K562 (cell line): ENCODE measurements at regions not wholly inside any gene's neighbourhood (a gene's known extent, or its start where the extent isn't known, plus 50 kb on each side); places are given as distances from the start of the nearest gene placed in this dataset.

Experiments used
- ATAC-seq: fragments of 200-7000 bp; cut with Tn5 transposase; 3 replicates; pipeline ENCODE4 v1.9.1; 2020; ENCODE audit warnings: moderate library complexity
- BruUV-seq: library from RNA; stranded (reverse); fragments of 400-500 nt; replicated peaks from 2 replicates; lab custom pipeline; 2021; lab: Mats Ljungman, UMichigan
- CTCF ChIA-PET: fragments of 300-600 bp; formaldehyde crosslinking; extraction: SDS; loops from one replicate; lab custom pipeline; 2021; ENCODE audit warnings: low intra/inter-chr PET ratio; lab: Yijun Ruan, JAX
- POLR2A ChIA-PET: fragments of 300-600, 350-650 bp; sonication (Branson Sonifier 250); formaldehyde crosslinking; extraction: SDS; loops from one replicate; lab custom pipeline; 2021; ENCODE audit warnings: antibody characterized with exemption, inconsistent platforms; lab: Yijun Ruan, JAX
- DNase-seq, 4 experiments: peaks; one replicate each; pipeline versions ENCODE4 v3.0.0 to v3.0.0-alpha.2; 2011 to 2018; ENCODE audit warnings: low spot score in 3 of 4, mixed read lengths in 3 of 4; ENCODE audit errors: extremely low read depth in 1 of 4
- FAIRE-seq: peaks from 2 replicates; lab custom pipeline; 2011; peaks lifted over from hg19 to GRCh38; lab: Jason Lieb, UNC
- H2AFZ ChIP-seq: 2 replicates; pipeline ENCODE4 v1.6.0; 2011; ENCODE audit warnings: low read depth, low read length, control low read depth, inconsistent platforms
- H3K27ac ChIP-seq: fragments of 200-600 bp; 3 replicates; pipeline ENCODE4 v1.8.0; 2011; ENCODE audit warnings: low read depth, mild to moderate bottlenecking, control low read depth, inconsistent platforms, low read length, moderate library complexity, mixed read lengths; ENCODE audit errors: extremely low read depth
- H3K27me3 ChIP-seq, 2 experiments: fragments of 300-600 bp in 1 of 2; 2 replicates in 1 of 2; 3 replicates in 1 of 2; pipeline versions ENCODE4 v1.6.0 to v1.8.0; 2011; ENCODE audit warnings: inconsistent platforms in 2 of 2, low read length in 2 of 2, mild to moderate bottlenecking in 1 of 2, mixed read lengths in 1 of 2, moderate library complexity in 1 of 2; ENCODE audit not compliant: control insufficient read depth in 2 of 2, insufficient read depth in 2 of 2
- H3K36me3 ChIP-seq: fragments of 300-600 bp; 3 replicates; pipeline ENCODE4 v1.8.0; 2011; ENCODE audit warnings: mild to moderate bottlenecking, low read length, inconsistent platforms; ENCODE audit not compliant: control insufficient read depth, insufficient read depth
- H3K4me1 ChIP-seq, 2 experiments: fragments of 200-600 bp in 1 of 2; replicated peaks in 1 of 2; 2 replicates in 1 of 2; 3 replicates in 1 of 2; pipeline versions ENCODE4 v1.5.1 to v1.8.0; 2011; ENCODE audit warnings: inconsistent platforms in 2 of 2, low read length in 2 of 2, mild to moderate bottlenecking in 1 of 2, mixed read lengths in 1 of 2, moderate library complexity in 1 of 2; ENCODE audit not compliant: control insufficient read depth in 2 of 2, insufficient read depth in 2 of 2
- H3K4me2 ChIP-seq: 2 replicates; pipeline ENCODE4 v1.6.1; 2011; ENCODE audit warnings: low read length, control low read depth, inconsistent platforms, mixed read lengths; ENCODE audit not compliant: insufficient read depth
- H3K4me3 ChIP-seq: fragments of 200-600 bp; sonication (generic), shearing (Covaris generic); 2 replicates; pipeline ENCODE4 v1.5.1; 2016; ENCODE audit warnings: control low read depth, inconsistent platforms
- H3K79me2 ChIP-seq: fragments of 200-600 bp; 3 replicates; pipeline ENCODE4 v1.8.0; 2011; ENCODE audit warnings: low read length, inconsistent platforms; ENCODE audit not compliant: control insufficient read depth, insufficient read depth
- H3K9ac ChIP-seq, 2 experiments: 2 replicates each; pipeline versions ENCODE4 v1.6.0 to v1.6.1; 2011; ENCODE audit warnings: low read depth in 2 of 2, low read length in 2 of 2, control low read depth in 1 of 2, inconsistent platforms in 1 of 2, mild to moderate bottlenecking in 1 of 2, mixed read lengths in 1 of 2; ENCODE audit not compliant: insufficient read depth in 1 of 2
- H3K9me1 ChIP-seq: one replicate; pipeline ENCODE4 v1.6.0; 2011; ENCODE audit warnings: inconsistent platforms, mild to moderate bottlenecking, low read length, moderate library complexity; ENCODE audit not compliant: control insufficient read depth, insufficient read depth
- H3K9me3 ChIP-seq: replicated peaks from 2 replicates; pipeline ENCODE4 v1.5.1; 2011; ENCODE audit warnings: low read depth, low read length, inconsistent platforms; ENCODE audit not compliant: control insufficient read depth, insufficient read depth
- H4K20me1 ChIP-seq: replicated peaks from 2 replicates; pipeline ENCODE4 v1.6.1; 2011; ENCODE audit warnings: low read length, inconsistent platforms, mixed read lengths; ENCODE audit not compliant: control insufficient read depth, insufficient read depth
- ASH1L ChIP-seq: fragments of 450-650 bp; IDR thresholded peaks from 2 replicates; pipeline ENCODE4 v1.6.1; 2018; ENCODE audit warnings: borderline replicate concordance, mild to moderate bottlenecking, low read depth; ENCODE audit not compliant: partially characterized antibody
- ATF3 ChIP-seq, 2 experiments: fragments of 450-650 bp in 1 of 2; sonication (generic) in 1 of 2; formaldehyde crosslinking in 1 of 2; IDR thresholded peaks in 1 of 2; conservative IDR thresholded peaks in 1 of 2; 2 replicates each; pipeline versions ENCODE4 v1.6.1 to v1.8.1; 2016 to 2023; ENCODE audit warnings: mild to moderate bottlenecking in 2 of 2, moderate library complexity in 2 of 2, inconsistent platforms in 1 of 2, missing genetic modification reagents in 1 of 2
- HMGN3 ChIP-seq: IDR thresholded peaks from 2 replicates; pipeline ENCODE4 v1.6.1; 2011; ENCODE audit warnings: borderline replicate concordance, low read depth, mild to moderate bottlenecking, mixed read lengths, low read length; ENCODE audit not compliant: insufficient read length; ENCODE audit errors: extremely low read depth
- PATZ1 ChIP-seq: fragments of 250-450 bp; sonication (Bioruptor Pico); IDR thresholded peaks from 2 replicates; pipeline ENCODE4 v1.5.0; 2020; ENCODE audit warnings: mild to moderate bottlenecking, borderline replicate concordance
- SETDB1 ChIP-seq: IDR thresholded peaks from one replicate; pipeline ENCODE4 v1.6.1; 2012; ENCODE audit warnings: low read length, control low read depth, inconsistent platforms
- SRSF9 ChIP-seq: fragments of 200-400 bp; formaldehyde crosslinking; IDR thresholded peaks from 2 replicates; pipeline ENCODE4 v1.6.1; 2017; ENCODE audit warnings: low read depth, low read length, borderline replicate concordance
- TEAD2 ChIP-seq: fragments of 450-650 bp; IDR thresholded peaks from 2 replicates; pipeline ENCODE4 v1.6.1; 2016; ENCODE audit warnings: missing genetic modification characterization, control low read depth, missing compliant biosample characterization
- ZNF778 ChIP-seq: fragments of 450-650 bp; formaldehyde crosslinking; IDR thresholded peaks from 2 replicates; pipeline ENCODE4 v1.4.0; 2020; ENCODE audit warnings: mild to moderate bottlenecking, moderate library complexity
- in situ Hi-C: fragments of 300-500 bp; cut with MboI; formaldehyde crosslinking; loops from 4 replicates; pipeline ENCODE4 v1.15.0; 2018; ENCODE audit warnings: inconsistent platforms, mixed read lengths
- intact Hi-C: fragments of 100-400 bp; cut with micrococcal nuclease; formaldehyde crosslinking; loops from 2 replicates; pipeline ENCODE4 v1.14.2; 2022
- TF ChIP-seq, protein P1 (sequence below): fragments of 250-450 bp; sonication (Bioruptor Pico); IDR thresholded peaks from 2 replicates; pipeline ENCODE4 v1.8.0; 2022; ENCODE audit warnings: inconsistent platforms

DNA sequence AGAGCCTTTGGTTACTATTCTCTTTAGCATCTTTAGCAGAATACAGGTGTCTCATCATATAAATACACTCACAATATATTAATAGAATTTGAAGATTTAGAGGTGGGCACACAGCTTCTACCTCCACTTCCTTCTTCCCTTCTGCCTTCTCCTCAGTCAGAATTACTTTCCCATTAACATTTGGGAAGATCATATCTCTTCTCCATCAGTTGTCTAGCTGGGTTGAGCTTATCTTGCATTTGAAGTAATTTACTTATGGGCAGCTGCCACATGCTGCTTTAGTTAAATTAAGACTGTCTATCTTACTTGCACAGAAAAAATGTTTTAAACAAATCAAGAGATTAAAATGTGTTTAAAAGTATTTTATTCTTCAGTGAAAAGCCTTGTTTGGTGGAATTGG, 110.1 kb upstream of the ASIC2 start:
- H3K9ac ChIP-seq: no peak overlapping the region
- H3K27me3 ChIP-seq: no peaks in the 10 kb centered on the region; a peak in 1 of 5 replicates
- no peaks in the 10 kb centered on the region for H3K4me1 ChIP-seq
- no peak overlapping the region for H3K4me3 ChIP-seq
- intact Hi-C loops (no loop called here), in situ Hi-C loops (no loop called here)
- H2AFZ ChIP-seq: no peak overlapping the region
- no peaks in the 10 kb centered on the region for H4K20me1 ChIP-seq
- no peaks in the 10 kb centered on the region for H3K9me3 ChIP-seq
- H3K4me2 ChIP-seq: no peak overlapping the region
- CTCF ChIA-PET: no interaction called here
- H3K36me3 ChIP-seq: no peaks in the 10 kb centered on the region
- FAIRE-seq (no peak), ATAC-seq (no peak), DNase-seq (no peak)
- POLR2A ChIA-PET: interaction anchor here (1.0 kb wide), 1 partner anchor 13 kb away, joined by 3 read pairs; no protein-coding TSS in a partner anchor
- no peak overlapping the region for H3K27ac ChIP-seq
- no peaks in the 10 kb centered on the region for H3K79me2 ChIP-seq
- no peaks in the 10 kb centered on the region for H3K9me1 ChIP-seq
- no peak for TF ChIP-seq TEAD2 (tag)
- TF ChIP-seq ASH1L: no peak
- no peak for TF ChIP-seq ZNF778
- TF ChIP-seq, protein P1, sequence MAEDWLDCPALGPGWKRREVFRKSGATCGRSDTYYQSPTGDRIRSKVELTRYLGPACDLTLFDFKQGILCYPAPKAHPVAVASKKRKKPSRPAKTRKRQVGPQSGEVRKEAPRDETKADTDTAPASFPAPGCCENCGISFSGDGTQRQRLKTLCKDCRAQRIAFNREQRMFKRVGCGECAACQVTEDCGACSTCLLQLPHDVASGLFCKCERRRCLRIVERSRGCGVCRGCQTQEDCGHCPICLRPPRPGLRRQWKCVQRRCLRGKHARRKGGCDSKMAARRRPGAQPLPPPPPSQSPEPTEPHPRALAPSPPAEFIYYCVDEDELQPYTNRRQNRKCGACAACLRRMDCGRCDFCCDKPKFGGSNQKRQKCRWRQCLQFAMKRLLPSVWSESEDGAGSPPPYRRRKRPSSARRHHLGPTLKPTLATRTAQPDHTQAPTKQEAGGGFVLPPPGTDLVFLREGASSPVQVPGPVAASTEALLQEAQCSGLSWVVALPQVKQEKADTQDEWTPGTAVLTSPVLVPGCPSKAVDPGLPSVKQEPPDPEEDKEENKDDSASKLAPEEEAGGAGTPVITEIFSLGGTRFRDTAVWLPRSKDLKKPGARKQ (CRISPR knock-in tag): no peak
- no peak for TF ChIP-seq ATF3 (IDR thresholded peaks at IDR 0.05)
- no peak for TF ChIP-seq ATF3 (CRISPR knock-in tag; conservative IDR thresholded peaks at IDR 0.05)
- no peak for TF ChIP-seq PATZ1
- TF ChIP-seq HMGN3: no peak
- TF ChIP-seq SETDB1: no peak
- no peak for TF ChIP-seq SRSF9
- BruUV-seq: no TSS peak
